HCT116 (cell line): ENCODE measurements at regions not wholly inside any gene's neighbourhood (a gene's known extent, or its start where the extent isn't known, plus 50 kb on each side); places are given as distances from the start of the nearest gene placed in this dataset.

Experiments
- ATAC-seq: fragments of 200-7000 bp; cut with Tn5 transposase; 2 replicates; pipeline ENCODE4 v1.9.1; 2020; ENCODE audit warnings: mild to moderate bottlenecking, moderate library complexity
- BruUV-seq: library from RNA; stranded (reverse); fragments of 400-500 nt; replicated peaks from 2 replicates; lab custom pipeline; 2021; lab: Mats Ljungman, UMichigan
- CTCF ChIA-PET: fragments of 300-600 bp; sonication (Branson Sonifier 250); formaldehyde crosslinking; loops from one replicate; lab custom pipeline; 2021; ENCODE audit warnings: antibody characterized with exemption; lab: Charles Lee
- POLR2A ChIA-PET: fragments of 300-600, 350-600 bp; sonication (Branson Sonifier 250); formaldehyde crosslinking; loops from one replicate; lab custom pipeline; 2021; ENCODE audit warnings: antibody characterized with exemption; lab: Charles Lee
- RAD21 ChIA-PET, 2 experiments: fragments of 300-600 bp; sonication (Branson Sonifier 250); formaldehyde crosslinking; loops; one replicate each; lab custom pipeline; 2023; ENCODE audit warnings: low total read pairs in 2 of 2; ENCODE audit not compliant: uncharacterized antibody in 2 of 2, unreplicated experiment in 2 of 2, low non-redundant PET in 1 of 2; lab: Charles Lee
- DNase-seq: peaks from one replicate; pipeline ENCODE4 v3.0.0-alpha.2; 2010; ENCODE audit warnings: low read depth, low spot score
- H2AFZ ChIP-seq: fragments of 200-600 bp; shearing (Covaris generic), sonication (generic); 2 replicates; pipeline ENCODE4 v1.6.1; 2017; ENCODE audit warnings: low read depth, mixed run types, mixed read lengths, antibody characterized with exemption, low read length; ENCODE audit not compliant: poor library complexity, severe bottlenecking
- H3K27ac ChIP-seq: 2 replicates; pipeline ENCODE4 v1.5.1; 2012; ENCODE audit warnings: low read depth, low read length
- H3K27me3 ChIP-seq: fragments of 200-600 bp; sonication (generic); 2 replicates; pipeline ENCODE4 v1.6.1; 2016; ENCODE audit warnings: mixed run types, low read length, mixed read lengths; ENCODE audit not compliant: insufficient read depth
- H3K36me3 ChIP-seq, 2 experiments: fragments of 200-500 bp in 1 of 2; fragments of 200-600 bp in 1 of 2; sonication (Bioruptor generic) in 1 of 2; sonication (generic) in 1 of 2; 2 replicates each; pipeline versions ENCODE4 v1.5.1 to v1.6.1; 2014 to 2016; ENCODE audit warnings: low read length in 2 of 2, inconsistent platforms in 1 of 2, mixed read lengths in 1 of 2, mixed run types in 1 of 2; ENCODE audit not compliant: insufficient read depth in 2 of 2, control insufficient read depth in 1 of 2
- H3K4me1 ChIP-seq, 2 experiments: fragments of 200-600 bp in 1 of 2; sonication (generic) in 1 of 2; 2 replicates each; pipeline versions ENCODE4 v1.5.1 to v1.6.1; 2012 to 2017; ENCODE audit warnings: low read length in 2 of 2, inconsistent platforms in 1 of 2, mild to moderate bottlenecking in 1 of 2, mixed read lengths in 1 of 2, mixed run types in 1 of 2, moderate library complexity in 1 of 2; ENCODE audit not compliant: insufficient read depth in 2 of 2, control insufficient read depth in 1 of 2
- H3K4me2 ChIP-seq: fragments of 200-600 bp; sonication (generic); 2 replicates; pipeline ENCODE4 v1.6.1; 2017; ENCODE audit warnings: mixed run types, low read length, mixed read lengths
- H3K4me3 ChIP-seq, 2 experiments: fragments of 200-600 bp in 1 of 2; sonication (generic) in 1 of 2; replicated peaks in 1 of 2; 2 replicates each; pipeline ENCODE4 v1.5.1; 2011 to 2016; ENCODE audit warnings: low read length in 2 of 2, control low read depth in 1 of 2, low read depth in 1 of 2, mild to moderate bottlenecking in 1 of 2, mixed read lengths in 1 of 2, mixed run types in 1 of 2
- H3K79me2 ChIP-seq: fragments of 200-600 bp; sonication (generic); 2 replicates; pipeline ENCODE4 v1.6.1; 2017; ENCODE audit warnings: mild to moderate bottlenecking, mixed run types, low read length, moderate library complexity, mixed read lengths; ENCODE audit not compliant: insufficient read depth
- H3K9ac ChIP-seq: fragments of 200-600 bp; sonication (generic); 2 replicates; pipeline ENCODE4 v1.6.1; 2016; ENCODE audit warnings: low read length, mixed read lengths
- H3K9me2 ChIP-seq: fragments of 200-600 bp; sonication (generic), shearing (Covaris generic); 2 replicates; pipeline ENCODE4 v1.6.1; 2017; ENCODE audit warnings: mixed run types, mild to moderate bottlenecking, moderate library complexity; ENCODE audit not compliant: insufficient read depth
- H3K9me3 ChIP-seq, 2 experiments: fragments of 200-500 bp in 1 of 2; fragments of 200-600 bp in 1 of 2; sonication (Bioruptor generic) in 1 of 2; sonication (generic) in 1 of 2; 2 replicates each; pipeline ENCODE4 v1.6.1; 2014 to 2017; ENCODE audit warnings: low read length in 2 of 2, mixed read lengths in 2 of 2, inconsistent platforms in 1 of 2, low read depth in 1 of 2, mild to moderate bottlenecking in 1 of 2, mixed run types in 1 of 2, moderate library complexity in 1 of 2; ENCODE audit not compliant: control insufficient read depth in 1 of 2, insufficient read depth in 1 of 2
- H4K20me1 ChIP-seq: fragments of 200-600 bp; sonication (generic), shearing (Covaris generic); 2 replicates; pipeline ENCODE4 v1.6.1; 2017; ENCODE audit warnings: mixed run types, mild to moderate bottlenecking, moderate library complexity; ENCODE audit not compliant: insufficient read depth
- EZH2 ChIP-seq: fragments of 200-600 bp; sonication (generic); IDR thresholded peaks from 2 replicates; pipeline ENCODE4 v1.6.1; 2017; ENCODE audit warnings: antibody characterized with exemption, mixed run types
- EZH2phosphoT487 ChIP-seq: fragments of 200-600 bp; IDR thresholded peaks from 2 replicates; pipeline ENCODE4 v1.6.1; 2018; ENCODE audit warnings: antibody characterized with exemption, borderline replicate concordance
- MAX ChIP-seq: IDR thresholded peaks from 2 replicates; pipeline ENCODE4 v1.6.1; 2012
- POLR2A ChIP-seq: IDR thresholded peaks from 2 replicates; pipeline ENCODE4 v1.7.0; 2011; ENCODE audit warnings: borderline replicate concordance; ENCODE audit not compliant: insufficient read depth, insufficient read length; ENCODE audit errors: extremely low read depth
- POLR2AphosphoS5 ChIP-seq: IDR thresholded peaks from 2 replicates; pipeline ENCODE4 v1.6.1; 2011; ENCODE audit warnings: mild to moderate bottlenecking, low read depth, low read length, moderate library complexity
- TCF7L2 ChIP-seq: IDR thresholded peaks from 2 replicates; pipeline ENCODE4 v1.7.0; 2011; ENCODE audit warnings: borderline replicate concordance, inconsistent platforms; ENCODE audit not compliant: insufficient read depth, insufficient read length; ENCODE audit errors: extremely low read depth
- ZFX ChIP-seq: fragments of 450-650 bp; IDR thresholded peaks from 2 replicates; pipeline ENCODE4 v1.6.1; 2017
- intact Hi-C: fragments of 100-400 bp; cut with micrococcal nuclease; formaldehyde crosslinking; loops from 2 replicates; pipeline ENCODE4 v1.10.0; 2022

- no peaks in the 10 kb centered on the region for H3K4me1 ChIP-seq
- H3K27me3 ChIP-seq = no peaks in the 10 kb centered on the region
- H3K36me3 ChIP-seq = no peaks in the 10 kb centered on the region
- ChIA-PET POLR2A (no interaction called here), CTCF (no interaction called here), RAD21 (no interaction called here)
- H4K20me1 ChIP-seq = no peaks in the 10 kb centered on the region
- TF ChIP-seq TCF7L2 (no peak), POLR2AphosphoS5 (no peak), EZH2phosphoT487 (no peak), EZH2 (no peak), POLR2A (no peak)
- no peak overlapping the region for H3K4me2 ChIP-seq
- no peaks in the 10 kb centered on the region for H3K9me2 ChIP-seq
- H3K27ac ChIP-seq = no peak overlapping the region
- DNase-seq (no peak), ATAC-seq (no peak)
- no peak overlapping the region for H3K4me3 ChIP-seq
- H3K79me2 ChIP-seq = no peaks in the 10 kb centered on the region
- intact Hi-C loops = no loop called here
- no peak overlapping the region for H2AFZ ChIP-seq
- H3K9me3 ChIP-seq = no peaks in the 10 kb centered on the region
- no peak overlapping the region for H3K9ac ChIP-seq
- BruUV-seq = no TSS peak
Measured at GRCh38 chr5:87095787-87096186, 171.9 kb upstream of the RASA1 start.

- Histone ChIP-seq H3K79me2 (no peaks in the 10 kb centered on the region), H3K9ac (no peak overlapping the region), H3K27me3 (no peaks in the 10 kb centered on the region), H4K20me1 (no peaks in the 10 kb centered on the region), H3K36me3 (no peaks in the 10 kb centered on the region), H3K4me1 (peaks cover 0 to 1% of the 10 kb centered on the region in 2 experiments; a peak in 1 of 4 replicates), H2AFZ (no peak overlapping the region), H3K4me2 (no peak overlapping the region), H3K27ac (no peak overlapping the region), H3K9me3 (no peaks in the 10 kb centered on the region), H3K4me3 (no peak overlapping the region), H3K9me2 (no peaks in the 10 kb centered on the region)
- POLR2A ChIA-PET = interaction anchor here (1.2 kb wide), 1 partner anchor 20 kb away, joined by 3 read pairs; no protein-coding TSS in a partner anchor
- no peak for TF ChIP-seq ZFX
- TF ChIP-seq MAX = no peak
- DNase-seq = no peak
- intact Hi-C loops = no loop called here
- no peak for ATAC-seq
- CTCF ChIA-PET = no interaction called here
- RAD21 ChIA-PET = no interaction called here
- BruUV-seq = no TSS peak
Measured at GRCh38 chr5:87097664-87098063, 170.0 kb upstream of the RASA1 start.
